ENCODE measurements at regions not wholly inside any gene's neighbourhood (a gene's known extent, or its start where the extent isn't known, plus 50 kb on each side); places are given as distances from the start of the nearest gene placed in this dataset.

DNA sequence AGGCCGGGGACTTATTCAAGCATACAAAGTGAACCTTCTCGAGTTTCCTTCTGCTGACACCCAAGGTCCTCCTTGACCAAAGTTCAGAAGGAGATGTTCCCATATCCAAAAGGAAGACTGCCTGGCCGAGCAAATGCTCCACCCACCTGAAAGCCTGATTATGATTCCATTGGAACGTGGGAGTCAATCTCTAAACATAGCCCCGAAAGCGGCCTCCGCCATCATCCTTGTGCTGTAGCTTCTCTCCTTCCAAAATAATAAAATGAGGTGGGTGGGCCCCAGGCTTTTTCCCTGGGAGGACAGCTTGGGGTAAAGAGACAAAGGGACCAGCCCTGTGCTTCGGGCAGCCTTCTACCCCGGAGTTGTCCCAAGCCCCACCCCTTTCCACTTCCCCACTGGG, 355.6 kb upstream of the SLC30A5 start:
- H3K9me3 ChIP-seq (ENCODE audit: low read length), result no peaks in the 10 kb centered on the region
- H3K27me3 ChIP-seq (ENCODE audit: control insufficient read depth in 1 of 2, insufficient read depth in 2 of 2, low read length in 2 of 2), result no peaks in the 10 kb centered on the region
- no peaks in the 10 kb centered on the region for H3K36me3 ChIP-seq (replicated peaks in 1 of 2; ENCODE audit: control insufficient read depth in 1 of 2, insufficient read depth in 2 of 2, low read length in 2 of 2)
- POLR2A ChIA-PET, result no interaction called here
- 65% methylated on average over 7 of the region's 9 CpGs for WGBS (ENCODE audit: low lambda C conversion rate)
- no peak overlapping the region for H2AFZ ChIP-seq (ENCODE audit: low read length)
- BruUV-seq (replicated peaks), result no TSS peak
- DNase-seq (ENCODE audit: low spot score) (no peak), FAIRE-seq (no peak), ATAC-seq (no peak)
- H3K4me1 ChIP-seq (ENCODE audit: insufficient read depth, low read length), result no peaks in the 10 kb centered on the region
- in situ Hi-C loops (cut with HindIII; ENCODE audit: extremely low pct_ligation_motif_present, low pct_unique_long_range_greater_than_20kb) (no loop called here), intact Hi-C loops (cut with micrococcal nuclease; ENCODE audit: unreplicated experiment) (no loop called here)
- no peaks in the 10 kb centered on the region for H4K20me1 ChIP-seq (ENCODE audit: insufficient read depth, low read length)
- CTCF ChIA-PET (ENCODE audit: low intra/inter-chr PET ratio, low total read pairs), result no interaction called here
- TF ChIP-seq ZNF329 (CRISPR knock-in tag; IDR thresholded peaks at IDR 0.05; ENCODE audit: low read depth) (no peak), SP2 (CRISPR knock-in tag; IDR thresholded peaks at IDR 0.05) (no peak), ATF7 (IDR thresholded peaks at IDR 0.05) (no peak), ATF7 (CRISPR knock-in tag; IDR thresholded peaks at IDR 0.05) (no peak), ZNF335 (CRISPR knock-in tag; IDR thresholded peaks at IDR 0.05) (no peak), ZBTB8A (CRISPR knock-in tag; IDR thresholded peaks at IDR 0.05; ENCODE audit: borderline replicate concordance, low read depth) (no peak), DR1 (CRISPR knock-in tag; IDR thresholded peaks at IDR 0.05) (no peak), REL (CRISPR knock-in tag; conservative IDR thresholded peaks at IDR 0.05) (no peak), MTA1 (CRISPR knock-in tag; IDR thresholded peaks at IDR 0.05; ENCODE audit: borderline replicate concordance) (no peak)
- TF ChIP-seq, protein P1, sequence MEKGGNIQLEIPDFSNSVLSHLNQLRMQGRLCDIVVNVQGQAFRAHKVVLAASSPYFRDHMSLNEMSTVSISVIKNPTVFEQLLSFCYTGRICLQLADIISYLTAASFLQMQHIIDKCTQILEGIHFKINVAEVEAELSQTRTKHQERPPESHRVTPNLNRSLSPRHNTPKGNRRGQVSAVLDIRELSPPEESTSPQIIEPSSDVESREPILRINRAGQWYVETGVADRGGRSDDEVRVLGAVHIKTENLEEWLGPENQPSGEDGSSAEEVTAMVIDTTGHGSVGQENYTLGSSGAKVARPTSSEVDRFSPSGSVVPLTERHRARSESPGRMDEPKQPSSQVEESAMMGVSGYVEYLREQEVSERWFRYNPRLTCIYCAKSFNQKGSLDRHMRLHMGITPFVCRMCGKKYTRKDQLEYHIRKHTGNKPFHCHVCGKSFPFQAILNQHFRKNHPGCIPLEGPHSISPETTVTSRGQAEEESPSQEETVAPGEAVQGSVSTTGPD (CRISPR knock-in tag; IDR thresholded peaks at IDR 0.05), result no peak
- TF ChIP-seq, protein P2, sequence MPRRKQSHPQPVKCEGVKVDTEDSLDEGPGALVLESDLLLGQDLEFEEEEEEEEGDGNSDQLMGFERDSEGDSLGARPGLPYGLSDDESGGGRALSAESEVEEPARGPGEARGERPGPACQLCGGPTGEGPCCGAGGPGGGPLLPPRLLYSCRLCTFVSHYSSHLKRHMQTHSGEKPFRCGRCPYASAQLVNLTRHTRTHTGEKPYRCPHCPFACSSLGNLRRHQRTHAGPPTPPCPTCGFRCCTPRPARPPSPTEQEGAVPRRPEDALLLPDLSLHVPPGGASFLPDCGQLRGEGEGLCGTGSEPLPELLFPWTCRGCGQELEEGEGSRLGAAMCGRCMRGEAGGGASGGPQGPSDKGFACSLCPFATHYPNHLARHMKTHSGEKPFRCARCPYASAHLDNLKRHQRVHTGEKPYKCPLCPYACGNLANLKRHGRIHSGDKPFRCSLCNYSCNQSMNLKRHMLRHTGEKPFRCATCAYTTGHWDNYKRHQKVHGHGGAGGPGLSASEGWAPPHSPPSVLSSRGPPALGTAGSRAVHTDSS (CRISPR knock-in tag; conservative IDR thresholded peaks at IDR 0.05), result no peak
- TF ChIP-seq, protein P3, sequence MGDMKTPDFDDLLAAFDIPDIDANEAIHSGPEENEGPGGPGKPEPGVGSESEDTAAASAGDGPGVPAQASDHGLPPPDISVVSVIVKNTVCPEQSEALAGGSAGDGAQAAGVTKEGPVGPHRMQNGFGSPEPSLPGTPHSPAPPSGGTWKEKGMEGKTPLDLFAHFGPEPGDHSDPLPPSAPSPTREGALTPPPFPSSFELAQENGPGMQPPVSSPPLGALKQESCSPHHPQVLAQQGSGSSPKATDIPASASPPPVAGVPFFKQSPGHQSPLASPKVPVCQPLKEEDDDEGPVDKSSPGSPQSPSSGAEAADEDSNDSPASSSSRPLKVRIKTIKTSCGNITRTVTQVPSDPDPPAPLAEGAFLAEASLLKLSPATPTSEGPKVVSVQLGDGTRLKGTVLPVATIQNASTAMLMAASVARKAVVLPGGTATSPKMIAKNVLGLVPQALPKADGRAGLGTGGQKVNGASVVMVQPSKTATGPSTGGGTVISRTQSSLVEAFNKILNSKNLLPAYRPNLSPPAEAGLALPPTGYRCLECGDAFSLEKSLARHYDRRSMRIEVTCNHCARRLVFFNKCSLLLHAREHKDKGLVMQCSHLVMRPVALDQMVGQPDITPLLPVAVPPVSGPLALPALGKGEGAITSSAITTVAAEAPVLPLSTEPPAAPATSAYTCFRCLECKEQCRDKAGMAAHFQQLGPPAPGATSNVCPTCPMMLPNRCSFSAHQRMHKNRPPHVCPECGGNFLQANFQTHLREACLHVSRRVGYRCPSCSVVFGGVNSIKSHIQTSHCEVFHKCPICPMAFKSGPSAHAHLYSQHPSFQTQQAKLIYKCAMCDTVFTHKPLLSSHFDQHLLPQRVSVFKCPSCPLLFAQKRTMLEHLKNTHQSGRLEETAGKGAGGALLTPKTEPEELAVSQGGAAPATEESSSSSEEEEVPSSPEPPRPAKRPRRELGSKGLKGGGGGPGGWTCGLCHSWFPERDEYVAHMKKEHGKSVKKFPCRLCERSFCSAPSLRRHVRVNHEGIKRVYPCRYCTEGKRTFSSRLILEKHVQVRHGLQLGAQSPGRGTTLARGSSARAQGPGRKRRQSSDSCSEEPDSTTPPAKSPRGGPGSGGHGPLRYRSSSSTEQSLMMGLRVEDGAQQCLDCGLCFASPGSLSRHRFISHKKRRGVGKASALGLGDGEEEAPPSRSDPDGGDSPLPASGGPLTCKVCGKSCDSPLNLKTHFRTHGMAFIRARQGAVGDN (CRISPR knock-in tag; IDR thresholded peaks at IDR 0.05), result no peak
- no peak overlapping the region for H3K4me3 ChIP-seq (replicated peaks in 1 of 3; ENCODE audit: insufficient read depth in 1 of 3, low read depth in 2 of 3, low read length in 3 of 3)
- H3K9ac ChIP-seq (ENCODE audit: insufficient read depth, low read depth, low read length), result no peak overlapping the region
- no peak overlapping the region for H3K27ac ChIP-seq (ENCODE audit: extremely low read length, insufficient read depth, low read length)
- no peaks in the 10 kb centered on the region for H3K79me2 ChIP-seq (ENCODE audit: insufficient read depth, low read length)
- no peak overlapping the region for H3K4me2 ChIP-seq (ENCODE audit: low read depth, low read length)

Data from HepG2 (cell line).